GM12875 (cell line): ENCODE measurements at regions not wholly inside any gene's neighbourhood (a gene's known extent, or its start where the extent isn't known, plus 50 kb on each side); places are given as distances from the start of the nearest gene placed in this dataset.

Source experiments
- H3K4me3 ChIP-seq: one replicate; pipeline ENCODE4 v1.5.1; 2011; ENCODE audit warnings: low read depth, low read length, control low read depth
- CTCF ChIP-seq: IDR thresholded peaks from 2 replicates; pipeline ENCODE4 v1.5.1; 2011; ENCODE audit warnings: low read depth, mild to moderate bottlenecking, control low read depth, inconsistent platforms, low read length, moderate library complexity, borderline replicate concordance; ENCODE audit not compliant: insufficient read depth

DNA sequence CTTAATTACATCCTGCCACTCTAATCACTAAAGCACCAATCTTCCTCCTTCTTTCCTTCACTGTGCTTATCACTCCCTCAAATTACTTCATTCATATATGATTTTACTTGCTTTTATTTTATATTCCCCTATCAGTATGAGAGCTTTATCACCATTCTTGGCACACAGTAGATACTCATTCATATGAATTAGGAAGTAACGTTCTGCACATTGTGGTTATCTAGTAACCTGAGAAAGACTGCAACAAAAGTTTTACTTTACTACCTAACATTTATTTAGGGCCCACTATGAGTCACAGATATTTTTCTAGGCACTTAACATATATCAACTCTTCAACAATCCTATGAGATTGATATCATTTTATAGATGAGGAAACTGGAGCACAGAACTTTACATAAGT, 1559.9 kb upstream of the TENM4 start:
- no peak for TF ChIP-seq CTCF
- H3K4me3 ChIP-seq, result no peak overlapping the region

- no peak for TF ChIP-seq CTCF
- H3K4me3 ChIP-seq, result no peak overlapping the region
These were observed 1559.5 kb upstream of the TENM4 start for GRCh38 chr11:81000334-81000733.

DNA sequence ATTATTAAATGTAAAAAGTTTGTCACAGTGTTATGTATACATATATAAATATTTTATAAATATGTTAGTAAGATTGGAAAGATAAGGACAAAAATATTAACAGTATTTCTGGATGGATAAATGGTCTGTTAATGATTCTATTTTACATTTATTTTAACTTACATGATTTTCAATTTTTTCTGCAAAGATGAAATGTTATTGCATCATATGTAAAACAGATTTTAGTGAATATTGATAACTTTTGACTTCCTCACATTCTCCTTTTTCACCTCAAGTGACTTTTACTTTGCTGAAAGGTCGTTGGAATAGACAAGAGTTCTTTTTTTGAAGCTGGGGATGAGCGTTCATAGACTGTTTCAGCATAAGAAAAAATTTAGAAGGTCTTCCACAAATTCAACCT, 1554.7 kb upstream of the TENM4 start:
- TF ChIP-seq CTCF, result no peak
- H3K4me3 ChIP-seq, result no peak overlapping the region

DNA sequence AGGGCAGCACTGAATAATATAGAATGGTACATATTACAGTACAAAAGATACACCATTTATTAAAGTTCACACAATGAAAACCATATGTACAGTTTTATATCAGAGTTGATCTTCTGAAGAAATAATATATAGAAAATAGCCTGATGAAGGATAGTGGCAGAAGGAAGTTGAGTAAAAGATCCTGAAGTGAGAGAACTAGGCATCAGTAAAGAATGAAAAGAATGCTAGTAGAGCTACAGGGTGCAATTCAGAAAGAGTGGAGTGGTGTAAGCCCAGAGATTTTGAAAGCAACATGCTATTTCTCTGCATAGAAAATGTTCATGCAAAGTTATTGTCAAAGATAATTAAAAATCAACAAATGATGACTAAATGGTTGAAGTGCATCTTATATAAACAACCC, 1552.7 kb upstream of the TENM4 start:
- no peak for TF ChIP-seq CTCF

GRCh38 chr11:80990885-80991284, 1550.1 kb upstream of the TENM4 start:
- no peak for TF ChIP-seq CTCF
- no peak overlapping the region for H3K4me3 ChIP-seq

More for the DNA sequence above, 1552.7 kb upstream of the TENM4 start:
- H3K4me3 ChIP-seq, result no peak overlapping the region

DNA sequence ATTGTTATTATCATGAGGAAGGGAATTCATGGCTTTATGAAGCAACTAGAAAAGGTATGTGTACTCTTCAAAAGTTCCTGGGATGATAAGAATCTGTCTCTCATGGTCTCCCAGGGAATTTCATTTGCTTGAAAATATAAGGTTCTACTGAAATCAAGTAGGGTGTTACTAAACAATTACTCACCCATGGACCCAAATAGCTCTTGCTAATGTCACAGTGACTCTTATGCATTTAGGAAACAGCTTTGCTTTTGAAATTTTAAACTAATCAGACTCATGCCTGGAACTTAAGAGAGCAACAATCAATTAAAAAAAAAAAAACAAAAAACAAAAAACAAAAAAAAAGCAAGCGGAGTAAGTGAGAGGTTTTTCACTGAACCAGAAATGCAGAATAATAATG, 1546.3 kb upstream of the TENM4 start:
- no peak overlapping the region for H3K4me3 ChIP-seq
- TF ChIP-seq CTCF, result no peak

- no peak overlapping the region for H3K4me3 ChIP-seq
- no peak for TF ChIP-seq CTCF
These were observed 1545.7 kb upstream of the TENM4 start for GRCh38 chr11:80986421-80987074.
